ENCODE measurements at regions not wholly inside any gene's neighbourhood (a gene's known extent, or its start where the extent isn't known, plus 50 kb on each side); places are given as distances from the start of the nearest gene placed in this dataset.

GRCh38 chr12:131489718-131490117 is 221.2 kb upstream of the SFSWAP start:
- POLR2A ChIA-PET, result interaction anchor here (1.7 kb wide), 1 partner anchor 9 kb away, joined by 4 read pairs; no protein-coding TSS in a partner anchor
- H3K9me3 Mint-ChIP-seq (ENCODE audit: unreplicated experiment), result no peaks in the 10 kb centered on the region
- DNase-seq (ENCODE audit: unreplicated experiment), result no peak
- H3K36me3 Mint-ChIP-seq (ENCODE audit: insufficient read depth, unreplicated experiment), result no peaks in the 10 kb centered on the region
- no peak overlapping the region for H3K27ac Mint-ChIP-seq (ENCODE audit: low read depth, unreplicated experiment)
- no peak overlapping the region for H3K4me3 Mint-ChIP-seq (ENCODE audit: unreplicated experiment)
- intact Hi-C loops (cut with micrococcal nuclease), result no loop called here
- BruUV-seq (replicated peaks), result no TSS peak
- peaks cover 2% of the 10 kb centered on the region for H3K27me3 Mint-ChIP-seq (ENCODE audit: insufficient read depth, unreplicated experiment)
- no peak for TF ChIP-seq CTCF (IDR thresholded peaks at IDR 0.05; ENCODE audit: unreplicated experiment)
- H3K4me1 Mint-ChIP-seq (ENCODE audit: insufficient read depth, unreplicated experiment), result peaks cover 23% of the 10 kb centered on the region
- CTCF ChIA-PET, result interaction anchor here (0.6 to 1.2 kb wide), 4 partner anchors 21 to 243 kb away, joined by 3 to 5 read pairs (median 4); no protein-coding TSS in a partner anchor

GRCh38 chr12:131491155-131491554 is 219.7 kb upstream of the SFSWAP start:
- intact Hi-C loops (cut with micrococcal nuclease), result no loop called here
- CTCF ChIA-PET, result interaction anchor here (0.6 kb wide), 1 partner anchor 621 kb away, joined by 3 read pairs; no protein-coding TSS in a partner anchor
- H3K9me3 Mint-ChIP-seq (ENCODE audit: unreplicated experiment), result no peaks in the 10 kb centered on the region

GRCh38 chr12:131491916-131492490 is 218.9 kb upstream of the SFSWAP start:
- TF ChIP-seq CTCF (IDR thresholded peaks at IDR 0.05; ENCODE audit: unreplicated experiment), result no peak
- H3K4me1 Mint-ChIP-seq (ENCODE audit: insufficient read depth, unreplicated experiment), result peaks cover 16% of the 10 kb centered on the region
- ChIA-PET CTCF (no interaction called here), POLR2A (no interaction called here)
- H3K27ac Mint-ChIP-seq (ENCODE audit: low read depth, unreplicated experiment), result no peak overlapping the region
- intact Hi-C loops (cut with micrococcal nuclease), result no loop called here
- H3K27me3 Mint-ChIP-seq (ENCODE audit: insufficient read depth, unreplicated experiment), result peaks cover 25% of the 10 kb centered on the region
- no TSS peak for BruUV-seq (replicated peaks)
- no peak for DNase-seq (ENCODE audit: unreplicated experiment)
- no peak overlapping the region for H3K4me3 Mint-ChIP-seq (ENCODE audit: unreplicated experiment)
- no peaks in the 10 kb centered on the region for H3K36me3 Mint-ChIP-seq (ENCODE audit: insufficient read depth, unreplicated experiment)
- no peaks in the 10 kb centered on the region for H3K9me3 Mint-ChIP-seq (ENCODE audit: unreplicated experiment)

More at GRCh38 chr12:131491155-131491554, 219.7 kb upstream of the SFSWAP start:
- H3K4me3 Mint-ChIP-seq (ENCODE audit: unreplicated experiment), result no peak overlapping the region
- H3K4me1 Mint-ChIP-seq (ENCODE audit: insufficient read depth, unreplicated experiment), result peaks cover 23% of the 10 kb centered on the region
- POLR2A ChIA-PET, result interaction anchor here (1.7 kb wide), 1 partner anchor 7 kb away, joined by 4 read pairs; no protein-coding TSS in a partner anchor
- H3K27ac Mint-ChIP-seq (ENCODE audit: low read depth, unreplicated experiment), result no peak overlapping the region
- H3K36me3 Mint-ChIP-seq (ENCODE audit: insufficient read depth, unreplicated experiment), result no peaks in the 10 kb centered on the region
- H3K27me3 Mint-ChIP-seq (ENCODE audit: insufficient read depth, unreplicated experiment), result peaks cover 16% of the 10 kb centered on the region
- DNase-seq (ENCODE audit: unreplicated experiment), result no peak
- TF ChIP-seq CTCF (IDR thresholded peaks at IDR 0.05; ENCODE audit: unreplicated experiment), result no peak
- BruUV-seq (replicated peaks), result no TSS peak

DNA sequence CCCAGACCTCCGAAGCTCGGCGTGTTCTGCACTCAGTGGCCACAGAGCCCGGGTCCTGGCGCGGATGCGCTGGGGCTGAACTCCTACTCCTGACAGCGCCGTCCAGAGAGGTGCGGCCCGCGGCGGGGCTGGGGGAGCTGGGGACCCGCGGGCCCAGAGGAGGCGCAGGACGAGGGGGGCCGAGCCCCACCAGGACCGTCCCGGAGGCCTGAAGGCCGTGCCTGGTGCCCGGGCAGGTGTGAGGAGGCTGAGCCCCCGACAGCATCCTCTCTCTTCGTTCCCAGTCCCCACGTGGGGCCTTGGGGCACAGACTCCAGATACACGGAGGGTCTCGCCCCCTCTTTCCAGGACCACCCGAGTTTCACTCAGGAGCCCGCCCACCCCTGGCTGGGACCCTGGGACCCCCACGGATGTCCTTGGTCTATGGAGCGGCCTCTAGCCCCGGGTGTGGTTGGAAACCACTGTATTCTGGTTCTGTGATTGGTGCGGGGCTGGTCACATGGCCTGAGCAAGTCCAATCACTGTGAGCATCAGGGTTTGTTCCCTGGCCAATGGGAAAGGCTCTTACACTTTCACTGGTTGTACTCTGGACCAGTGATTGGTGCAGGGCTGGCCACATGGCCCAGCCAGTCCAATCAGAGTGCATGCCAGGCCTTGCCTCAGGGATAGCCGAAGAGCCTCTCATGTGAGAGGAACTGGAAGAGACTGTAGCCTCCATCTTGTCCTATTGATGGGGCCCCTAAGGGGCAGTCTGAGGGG is 217.6 kb upstream of the SFSWAP start:
- no peak for DNase-seq (ENCODE audit: unreplicated experiment)
- CTCF ChIA-PET, result interaction anchor here (0.8 kb wide), 1 partner anchor 394 kb away, joined by 3 read pairs; no protein-coding TSS in a partner anchor
- H3K9me3 Mint-ChIP-seq (ENCODE audit: unreplicated experiment), result no peaks in the 10 kb centered on the region
- intact Hi-C loops (cut with micrococcal nuclease), result no loop called here
- no peak overlapping the region for H3K4me3 Mint-ChIP-seq (ENCODE audit: unreplicated experiment)
- H3K36me3 Mint-ChIP-seq (ENCODE audit: insufficient read depth, unreplicated experiment), result no peaks in the 10 kb centered on the region
- H3K27me3 Mint-ChIP-seq (ENCODE audit: insufficient read depth, unreplicated experiment), result peaks cover 31% of the 10 kb centered on the region
- no TSS peak for BruUV-seq (replicated peaks)
- no peak for TF ChIP-seq CTCF (IDR thresholded peaks at IDR 0.05; ENCODE audit: unreplicated experiment)
- no peak overlapping the region for H3K27ac Mint-ChIP-seq (ENCODE audit: low read depth, unreplicated experiment)
- H3K4me1 Mint-ChIP-seq (ENCODE audit: insufficient read depth, unreplicated experiment), result peaks cover 3% of the 10 kb centered on the region
- POLR2A ChIA-PET, result no interaction called here

All from MCF 10A (cell line).